ENCODE measurements at regions not wholly inside any gene's neighbourhood (a gene's known extent, or its start where the extent isn't known, plus 50 kb on each side); places are given as distances from the start of the nearest gene placed in this dataset.

GRCh38 chr11:70732023-70732880, 333.9 kb downstream of the CTTN start:
- TF ChIP-seq CTCF (IDR thresholded peaks at IDR 0.05; ENCODE audit: poor library complexity, severe bottlenecking) (no peak), POLR2AphosphoS5 (IDR thresholded peaks at IDR 0.05) (no peak), EP300 (conservative IDR thresholded peaks at IDR 0.05; ENCODE audit: poor library complexity, severe bottlenecking) (no peak), RAD21 (conservative IDR thresholded peaks at IDR 0.05) (no peak)
